ENCODE measurements at regions not wholly inside any gene's neighbourhood (a gene's known extent, or its start where the extent isn't known, plus 50 kb on each side); places are given as distances from the start of the nearest gene placed in this dataset.

DNA sequence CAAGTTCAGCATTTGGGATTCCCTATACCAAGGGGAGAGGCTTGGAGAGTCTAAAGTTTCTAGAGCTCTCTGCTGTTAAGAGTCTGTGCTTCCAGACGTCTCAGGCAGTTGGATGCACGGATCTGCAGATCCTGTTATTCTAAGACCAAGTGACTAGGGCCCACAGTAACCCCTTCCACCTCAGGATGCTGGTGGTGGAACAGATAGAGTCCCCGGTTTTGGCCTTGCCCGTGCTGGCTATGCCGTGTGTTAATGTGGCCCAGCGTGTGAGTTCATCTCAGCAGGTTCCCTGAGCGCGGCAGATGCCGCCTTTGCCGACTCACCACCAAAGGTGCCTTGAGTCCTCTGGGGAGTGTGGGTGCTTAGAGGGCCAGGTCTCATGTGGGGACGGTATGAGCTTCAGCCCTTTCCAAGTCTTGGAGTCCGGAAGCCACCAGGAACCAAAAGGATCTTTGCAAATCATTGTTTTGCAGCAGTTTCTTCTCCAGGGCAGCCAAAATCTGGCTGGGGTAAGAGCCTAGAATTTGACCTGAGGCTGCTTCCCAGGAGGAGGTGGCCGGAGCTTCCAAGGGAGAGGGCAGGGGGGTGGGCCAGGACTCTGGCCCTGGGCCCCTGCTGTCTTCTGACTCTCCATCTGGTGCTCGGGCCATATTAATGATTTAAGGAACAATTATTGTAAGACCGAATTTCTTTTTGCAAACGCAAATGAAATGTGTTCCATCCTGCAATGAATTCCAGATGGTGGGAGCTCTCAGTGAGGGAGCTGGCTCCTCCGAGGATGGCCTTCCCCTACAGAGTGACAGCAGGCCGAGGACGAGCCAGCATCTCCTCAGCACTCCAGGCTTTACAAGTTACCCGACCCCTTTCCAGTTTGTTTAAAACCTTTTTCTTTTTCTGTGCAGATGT, 205.7 kb downstream of the FOXD2 start:
- H3K9ac ChIP-seq (ENCODE audit: control insufficient read depth, extremely low read depth, insufficient read depth, low read length) = no peak overlapping the region
- FAIRE-seq (no peak), DNase-seq (ENCODE audit: low read depth, low spot score) (no peak)
- H3K4me1 ChIP-seq (ENCODE audit: control insufficient read depth, extremely low read depth, insufficient read depth, low read length) = peaks cover 13% of the 10 kb centered on the region
- dilution Hi-C loops (cut with MboI; ENCODE audit: extremely low pct_ligation_motif_present, low sequenced_read_pairs) = no loop called here
- no peak overlapping the region for H3K4me2 ChIP-seq (ENCODE audit: control insufficient read depth, extremely low read depth, insufficient read depth, low read depth, low read length)
- no peak overlapping the region for H3K27ac ChIP-seq (ENCODE audit: control insufficient read depth, insufficient read depth, low read length)
- no peak for TF ChIP-seq EZH2 (IDR thresholded peaks at IDR 0.05; ENCODE audit: low read length)
- TF ChIP-seq, protein P1, sequence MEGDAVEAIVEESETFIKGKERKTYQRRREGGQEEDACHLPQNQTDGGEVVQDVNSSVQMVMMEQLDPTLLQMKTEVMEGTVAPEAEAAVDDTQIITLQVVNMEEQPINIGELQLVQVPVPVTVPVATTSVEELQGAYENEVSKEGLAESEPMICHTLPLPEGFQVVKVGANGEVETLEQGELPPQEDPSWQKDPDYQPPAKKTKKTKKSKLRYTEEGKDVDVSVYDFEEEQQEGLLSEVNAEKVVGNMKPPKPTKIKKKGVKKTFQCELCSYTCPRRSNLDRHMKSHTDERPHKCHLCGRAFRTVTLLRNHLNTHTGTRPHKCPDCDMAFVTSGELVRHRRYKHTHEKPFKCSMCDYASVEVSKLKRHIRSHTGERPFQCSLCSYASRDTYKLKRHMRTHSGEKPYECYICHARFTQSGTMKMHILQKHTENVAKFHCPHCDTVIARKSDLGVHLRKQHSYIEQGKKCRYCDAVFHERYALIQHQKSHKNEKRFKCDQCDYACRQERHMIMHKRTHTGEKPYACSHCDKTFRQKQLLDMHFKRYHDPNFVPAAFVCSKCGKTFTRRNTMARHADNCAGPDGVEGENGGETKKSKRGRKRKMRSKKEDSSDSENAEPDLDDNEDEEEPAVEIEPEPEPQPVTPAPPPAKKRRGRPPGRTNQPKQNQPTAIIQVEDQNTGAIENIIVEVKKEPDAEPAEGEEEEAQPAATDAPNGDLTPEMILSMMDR (optimal IDR thresholded peaks at IDR 0.05 in 1 of 3, IDR thresholded peaks at IDR 0.05 in 1 of 3, conservative IDR thresholded peaks at IDR 0.05 in 1 of 3; ENCODE audit: extremely low read depth in 1 of 3, insufficient read depth in 2 of 3, low read length in 3 of 3) = no peak
- H3K9me1 ChIP-seq (ENCODE audit: control insufficient read depth, extremely low read depth, insufficient read depth, low read length) = no peaks in the 10 kb centered on the region
- no peaks in the 10 kb centered on the region for H4K20me1 ChIP-seq (ENCODE audit: control insufficient read depth, extremely low read depth, insufficient read depth, low read length)
- H3K36me3 ChIP-seq (ENCODE audit: control insufficient read depth in 2 of 2, extremely low read depth in 1 of 2, insufficient read depth in 2 of 2, low read length in 2 of 2) = no peaks in the 10 kb centered on the region
- no peak overlapping the region for H3K4me3 ChIP-seq (ENCODE audit: control insufficient read depth in 2 of 3, extremely low read depth in 1 of 3, insufficient read depth in 2 of 3, low read depth in 1 of 3, low read length in 3 of 3)
- H2AFZ ChIP-seq (ENCODE audit: control insufficient read depth, low read length) = no peak overlapping the region
- peaks cover 18% of the 10 kb centered on the region for H3K27me3 ChIP-seq (ENCODE audit: control insufficient read depth, extremely low read depth, insufficient read depth, low read length)
- no peaks in the 10 kb centered on the region for H3K79me2 ChIP-seq (ENCODE audit: control insufficient read depth, insufficient read depth, low read length)
- H3K9me3 ChIP-seq (ENCODE audit: control insufficient read depth, low read depth, low read length) = no peaks in the 10 kb centered on the region

DNA sequence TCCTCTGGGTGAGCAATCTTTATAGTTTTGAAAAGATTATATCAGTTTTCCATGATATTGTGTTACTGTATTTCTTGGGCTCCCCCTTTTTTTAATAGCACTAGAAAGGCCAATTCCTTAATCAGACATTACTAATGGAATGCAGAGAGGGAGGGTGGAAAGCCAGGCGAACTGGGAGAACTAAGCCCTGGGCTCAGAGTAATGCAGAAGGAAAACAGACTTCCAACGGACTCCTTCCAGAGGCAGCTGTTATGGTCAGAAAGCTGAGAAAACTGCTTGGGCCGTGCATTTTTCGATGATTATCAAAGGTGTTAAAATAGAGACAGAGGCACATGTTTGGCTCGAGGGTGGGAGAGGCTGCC, 206.3 kb downstream of the FOXD2 start:
- Histone ChIP-seq H3K36me3 (ENCODE audit: control insufficient read depth in 2 of 2, extremely low read depth in 1 of 2, insufficient read depth in 2 of 2, low read length in 2 of 2) (no peaks in the 10 kb centered on the region), H3K27me3 (ENCODE audit: control insufficient read depth, extremely low read depth, insufficient read depth, low read length) (peaks cover 14% of the 10 kb centered on the region), H3K27ac (ENCODE audit: control insufficient read depth, insufficient read depth, low read length) (no peak overlapping the region), H3K4me2 (ENCODE audit: control insufficient read depth, extremely low read depth, insufficient read depth, low read depth, low read length) (no peak overlapping the region), H3K79me2 (ENCODE audit: control insufficient read depth, insufficient read depth, low read length) (no peaks in the 10 kb centered on the region), H3K9me1 (ENCODE audit: control insufficient read depth, extremely low read depth, insufficient read depth, low read length) (no peaks in the 10 kb centered on the region), H4K20me1 (ENCODE audit: control insufficient read depth, extremely low read depth, insufficient read depth, low read length) (no peaks in the 10 kb centered on the region), H2AFZ (ENCODE audit: control insufficient read depth, low read length) (no peak overlapping the region), H3K4me1 (ENCODE audit: control insufficient read depth, extremely low read depth, insufficient read depth, low read length) (peaks cover 13% of the 10 kb centered on the region), H3K9ac (ENCODE audit: control insufficient read depth, extremely low read depth, insufficient read depth, low read length) (no peak overlapping the region), H3K4me3 (ENCODE audit: control insufficient read depth in 2 of 3, extremely low read depth in 1 of 3, insufficient read depth in 2 of 3, low read depth in 1 of 3, low read length in 3 of 3) (no peak overlapping the region), H3K9me3 (ENCODE audit: control insufficient read depth, low read depth, low read length) (no peaks in the 10 kb centered on the region)
- dilution Hi-C loops (cut with MboI; ENCODE audit: extremely low pct_ligation_motif_present, low sequenced_read_pairs) = no loop called here
- no peak for FAIRE-seq
- no peak for DNase-seq (ENCODE audit: low read depth, low spot score)
- TF ChIP-seq EZH2 (IDR thresholded peaks at IDR 0.05; ENCODE audit: low read length) = no peak
- TF ChIP-seq, protein P1 (optimal IDR thresholded peaks at IDR 0.05 in 1 of 3, IDR thresholded peaks at IDR 0.05 in 1 of 3, conservative IDR thresholded peaks at IDR 0.05 in 1 of 3; ENCODE audit: extremely low read depth in 1 of 3, insufficient read depth in 2 of 3, low read length in 3 of 3) = no peak
